Posterior vena cava (tissue), 2 donors: ENCODE measurements at regions not wholly inside any gene's neighbourhood (a gene's known extent, or its start where the extent isn't known, plus 50 kb on each side); places are given as distances from the start of the nearest gene placed in this dataset.

Experiments used
- DNase-seq: peaks from one replicate; pipeline ENCODE4 v3.0.0-alpha.2; 2020; ENCODE audit warnings: low spot score
- intact Hi-C, 2 donors: fragments of 100-400 bp; cut with DNase I; formaldehyde crosslinking; loops; one replicate each; pipeline versions ENCODE4 v1.14.1 to v1.14.2; 2022 to 2023
- donor health status: DM: yes; HTN: yes; CAD: no.
- donor health status: DM: yes; HTN: yes; CAD: no.

- intact Hi-C loops, result no loop called here
- no peak for DNase-seq
Observed at GRCh38 chr3:68089572-68090011, 435.2 kb upstream of the SUCLG2 start.

DNA sequence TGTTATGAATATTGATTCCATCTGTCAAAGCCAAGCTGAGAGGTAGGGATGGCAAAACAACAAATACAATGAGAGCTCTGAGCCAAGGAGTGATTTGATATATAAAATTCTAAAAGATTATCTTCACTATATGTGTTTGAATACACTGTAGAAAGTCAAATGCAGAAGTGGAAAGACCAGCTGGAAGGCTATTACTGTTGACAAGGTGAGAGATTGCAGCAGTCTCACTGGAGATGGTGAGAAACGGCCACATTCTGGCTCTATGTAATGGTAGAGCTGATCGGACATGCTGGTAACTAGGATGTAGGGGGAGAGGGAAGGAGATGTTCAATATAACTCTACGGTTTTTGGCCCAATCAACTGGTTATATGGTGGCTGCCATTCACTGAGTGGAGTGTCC lies 434.2 kb upstream of the SUCLG2 start:
- intact Hi-C loops, result no loop called here
- DNase-seq, result no peak

DNA sequence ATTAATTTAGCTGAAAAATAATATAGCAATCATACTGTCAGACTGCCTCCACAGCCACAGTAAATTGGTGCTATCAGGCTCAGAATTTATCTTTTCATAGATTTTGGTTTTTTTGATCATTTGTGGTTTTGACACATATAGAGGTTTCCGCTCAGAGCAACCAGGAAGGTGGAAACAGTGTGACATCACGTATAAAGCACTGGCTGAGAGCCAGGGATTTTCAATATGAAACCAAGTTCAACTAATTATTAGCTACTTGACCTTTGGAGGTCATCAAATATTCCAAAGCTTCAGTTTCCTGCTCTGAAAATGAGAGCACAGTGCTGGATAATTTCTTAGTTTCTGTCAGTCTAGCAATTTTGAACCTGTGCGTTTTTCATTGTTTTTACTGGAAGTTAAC lies 433.8 kb upstream of the SUCLG2 start:
- intact Hi-C loops, result no loop called here
- no peak for DNase-seq

DNA sequence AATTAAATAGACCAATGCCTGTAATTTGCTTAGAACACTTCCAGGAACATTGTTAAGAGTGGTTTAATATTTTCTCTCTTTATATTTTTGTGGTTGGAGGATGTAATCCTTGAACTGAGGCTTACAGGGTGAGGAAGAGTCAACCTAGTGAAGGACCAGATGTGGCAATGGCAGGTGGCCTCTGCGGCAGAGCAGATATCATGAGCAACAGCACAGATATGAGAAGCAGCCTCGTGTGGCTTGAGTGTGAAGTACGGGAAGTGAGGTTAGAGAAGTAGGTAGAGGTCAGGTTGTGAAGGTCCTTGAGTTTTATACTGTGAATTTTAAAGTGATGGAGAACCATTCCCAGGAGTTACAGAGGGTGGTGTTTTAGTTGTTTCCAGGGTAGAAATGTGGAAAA lies 417.6 kb upstream of the SUCLG2 start:
- intact Hi-C loops, result no loop called here
- DNase-seq, result no peak

DNA sequence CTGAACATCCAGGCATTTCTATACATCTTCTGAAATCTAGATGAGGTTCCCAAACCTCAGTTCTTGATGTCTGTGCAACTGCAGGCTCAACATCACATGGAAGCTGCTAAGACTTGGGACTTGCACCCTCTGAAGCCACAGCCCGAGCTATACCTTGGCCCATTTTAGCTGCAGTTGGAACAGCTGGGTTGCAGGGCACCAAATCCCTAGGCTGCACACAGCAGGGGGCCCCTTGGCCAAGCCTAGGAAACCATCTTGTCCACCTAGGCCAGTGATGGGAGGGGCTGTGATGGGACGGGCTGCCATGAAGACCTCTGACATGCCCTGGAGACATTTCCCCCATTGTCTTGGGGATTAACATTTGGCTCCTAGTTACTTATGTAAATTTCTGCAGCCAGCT lies 415.8 kb upstream of the SUCLG2 start:
- intact Hi-C loops, result no loop called here
- no peak for DNase-seq

GRCh38 chr3:68067314-68067713 lies 412.9 kb upstream of the SUCLG2 start:
- DNase-seq, result no peak
- intact Hi-C loops, result no loop called here

- intact Hi-C loops, result no loop called here
- DNase-seq, result no peak
Observed at GRCh38 chr3:68062926-68063325, 408.5 kb upstream of the SUCLG2 start.

GRCh38 chr3:68060910-68061309 lies 406.5 kb upstream of the SUCLG2 start:
- intact Hi-C loops, result no loop called here
- no peak for DNase-seq

GRCh38 chr3:68060191-68060590 lies 405.8 kb upstream of the SUCLG2 start:
- DNase-seq, result no peak
- intact Hi-C loops, result no loop called here

GRCh38 chr3:68059628-68060152 lies 405.3 kb upstream of the SUCLG2 start:
- DNase-seq, result no peak
- intact Hi-C loops, result no loop called here

DNA sequence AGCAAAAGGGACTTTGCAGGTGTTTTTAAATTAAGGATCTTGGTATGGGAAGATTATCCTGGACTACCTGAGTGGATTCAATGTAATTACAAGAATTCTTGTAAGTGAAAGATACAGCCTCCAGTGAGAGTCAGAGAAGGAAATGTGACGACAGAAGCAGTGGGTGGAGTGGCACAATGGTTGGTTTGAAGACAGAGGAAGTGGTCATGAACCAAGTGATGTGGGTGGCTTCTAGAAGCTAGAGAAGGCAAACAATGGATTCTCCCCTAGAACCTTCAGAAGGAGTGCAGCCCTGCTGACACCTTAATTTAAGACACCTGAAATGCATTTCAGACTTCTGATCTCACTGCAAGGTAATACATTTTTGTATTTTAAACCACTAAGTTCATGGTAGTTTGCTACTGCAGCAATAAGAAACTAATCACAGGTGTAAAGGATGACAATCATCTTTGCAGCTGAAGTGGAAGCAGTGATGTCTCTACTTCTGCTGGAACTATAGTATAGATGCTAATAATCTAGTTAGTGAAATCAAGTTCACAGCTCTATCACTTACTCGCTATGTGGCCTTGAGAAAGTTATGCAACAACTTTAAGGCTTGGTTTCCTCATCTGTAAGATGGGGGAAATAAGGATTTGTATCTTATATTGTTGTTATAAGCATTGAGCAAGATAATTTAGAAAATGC lies 403.4 kb upstream of the SUCLG2 start:
- DNase-seq, result no peak
- intact Hi-C loops, result no loop called here

DNA sequence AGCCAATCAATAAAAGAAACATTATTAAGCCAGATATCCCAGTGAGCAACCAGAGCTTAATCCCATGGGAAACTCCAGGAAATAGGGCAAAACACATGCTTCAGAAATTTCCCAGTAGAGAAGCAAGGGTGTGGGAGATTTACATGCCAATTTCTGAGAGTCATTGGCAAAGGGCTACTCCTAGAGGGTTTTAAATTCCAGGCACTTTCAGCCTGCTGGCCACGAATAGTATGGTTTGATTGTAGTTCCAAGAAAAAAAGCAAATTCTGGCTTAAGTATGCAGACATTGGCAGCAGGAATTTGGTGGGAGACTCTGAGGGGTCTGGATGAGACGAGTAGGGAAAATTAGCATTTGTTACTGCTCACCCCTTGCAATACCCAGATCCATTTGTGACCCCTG lies 402.1 kb upstream of the SUCLG2 start:
- intact Hi-C loops, result no loop called here
- no peak for DNase-seq

DNA sequence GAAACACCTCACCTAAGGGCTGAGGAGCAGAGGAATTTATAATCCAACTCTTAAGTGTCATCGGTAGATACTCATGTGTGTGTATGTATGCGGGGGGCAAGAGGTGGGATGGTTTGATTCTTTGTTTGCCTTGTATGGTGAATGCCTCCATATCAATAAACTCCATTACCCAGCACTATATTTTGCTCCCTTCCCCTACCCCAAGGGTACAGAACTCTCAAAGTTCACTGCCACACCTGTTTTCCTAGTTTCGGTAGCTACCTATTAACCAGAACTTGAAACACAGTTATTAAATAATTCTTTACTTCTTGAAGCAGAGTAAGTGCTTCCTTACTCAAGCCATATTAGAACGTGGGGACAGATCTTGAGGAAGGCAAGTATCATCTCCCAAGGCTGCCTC lies 400.8 kb upstream of the SUCLG2 start:
- intact Hi-C loops, result no loop called here
- no peak for DNase-seq

- intact Hi-C loops, result no loop called here
- DNase-seq, result no peak
Observed at GRCh38 chr3:68049776-68050175, 395.4 kb upstream of the SUCLG2 start.

DNA sequence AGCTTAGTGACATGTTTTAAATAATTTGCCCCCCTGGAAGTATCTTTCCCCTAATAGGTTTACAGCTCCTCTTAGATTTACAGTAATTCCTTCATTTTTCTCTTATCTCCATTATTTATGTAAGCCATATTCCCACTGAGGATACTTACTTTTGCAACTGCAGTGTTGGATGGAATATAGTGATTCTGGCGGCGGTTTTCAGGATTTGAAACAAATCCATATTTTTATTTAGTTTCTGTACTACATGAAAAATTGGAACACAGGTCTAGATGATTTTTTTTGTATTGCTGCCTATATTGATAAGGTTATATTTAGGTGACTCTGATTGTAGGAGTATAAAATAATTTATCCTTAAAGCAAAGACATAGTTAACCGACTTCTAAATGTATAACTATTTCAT lies 391.6 kb upstream of the SUCLG2 start:
- intact Hi-C loops, result no loop called here
- no peak for DNase-seq

GRCh38 chr3:68033867-68034266 lies 379.5 kb upstream of the SUCLG2 start:
- intact Hi-C loops, result no loop called here
- no peak for DNase-seq

DNA sequence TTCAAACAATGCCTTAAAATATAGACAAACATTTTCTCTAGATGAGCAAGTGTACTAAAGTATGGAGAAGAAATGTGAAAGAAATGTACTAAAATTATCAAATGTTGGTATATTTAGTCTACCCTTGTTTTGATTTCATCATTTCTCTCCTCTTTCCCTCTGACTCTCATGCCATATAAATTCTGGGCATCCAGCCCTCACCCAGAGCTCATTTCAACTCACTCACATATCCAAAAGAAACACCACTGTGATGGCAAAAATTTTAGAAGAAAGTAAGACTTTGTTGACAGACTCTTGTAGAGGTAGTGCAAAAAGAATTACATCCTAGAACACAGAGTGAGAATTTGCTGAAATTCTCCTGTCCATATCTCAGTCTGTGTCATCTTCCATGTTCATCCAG lies 377.8 kb upstream of the SUCLG2 start:
- intact Hi-C loops, result no loop called here
- no peak for DNase-seq

GRCh38 chr3:68025189-68025588 lies 370.8 kb upstream of the SUCLG2 start:
- intact Hi-C loops, result no loop called here

DNA sequence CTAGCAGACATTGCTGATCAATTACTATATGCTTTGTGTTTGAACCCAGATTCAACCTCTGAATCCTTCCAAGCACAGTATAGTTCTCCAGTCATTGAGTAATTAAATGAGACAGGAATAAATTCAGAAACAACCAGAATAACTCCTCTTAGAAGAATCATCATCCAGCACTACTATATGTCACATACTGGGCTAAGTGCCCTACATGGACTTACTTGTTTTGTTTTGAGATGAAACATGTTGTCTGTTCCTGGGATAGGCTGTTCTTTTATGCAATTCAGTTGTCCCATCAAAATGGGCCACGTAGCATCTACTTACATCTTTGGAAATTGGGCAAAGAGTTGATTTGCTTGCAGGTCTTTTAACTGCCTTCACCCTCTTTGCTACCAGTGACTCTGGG lies 365.5 kb upstream of the SUCLG2 start:
- intact Hi-C loops, result no loop called here
- no peak for DNase-seq

More at GRCh38 chr3:68025189-68025588, 370.8 kb upstream of the SUCLG2 start:
- DNase-seq, result no peak

DNA sequence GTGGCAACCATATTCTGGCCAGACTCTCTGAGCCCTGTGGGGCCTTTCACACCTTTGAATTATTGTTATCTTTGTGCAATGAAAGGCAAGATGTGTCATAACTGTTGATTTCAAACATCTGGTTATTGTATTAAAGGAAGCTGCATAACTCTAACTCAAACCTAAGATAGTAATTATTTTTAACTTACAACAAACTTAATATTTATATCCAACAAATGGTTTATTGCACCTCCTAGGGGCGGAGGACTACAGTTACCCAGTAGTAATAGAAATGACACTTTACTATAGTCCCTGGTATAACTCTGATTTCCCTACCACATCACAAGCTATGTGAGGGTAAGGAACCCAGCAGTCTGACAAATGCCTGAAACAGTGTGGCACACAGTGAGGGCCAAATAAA lies 363.9 kb upstream of the SUCLG2 start:
- intact Hi-C loops, result no loop called here
- DNase-seq, result no peak

GRCh38 chr3:68017069-68017468 lies 362.7 kb upstream of the SUCLG2 start:
- DNase-seq, result no peak
- intact Hi-C loops, result no loop called here

DNA sequence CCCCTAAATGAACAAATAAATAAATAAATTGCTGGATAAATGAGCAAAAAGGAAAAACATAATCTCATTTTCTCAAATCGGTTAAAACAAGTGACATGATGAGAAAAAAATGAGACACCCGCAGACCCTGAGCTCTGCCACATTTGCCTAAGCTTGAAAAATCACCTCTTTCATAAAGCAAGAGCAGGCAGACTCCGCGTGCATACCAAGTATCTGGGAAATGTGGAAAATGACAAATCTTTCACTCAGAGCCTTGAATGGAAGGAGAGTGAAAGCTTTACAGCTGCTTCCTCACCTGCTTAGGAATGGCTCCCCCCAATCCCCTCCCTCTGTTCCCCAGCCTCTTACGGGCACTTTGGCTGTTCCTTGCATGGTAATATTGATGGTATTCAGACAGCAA lies 355.5 kb upstream of the SUCLG2 start:
- DNase-seq, result no peak
- intact Hi-C loops, result no loop called here
